PC-9 (cell line): ENCODE measurements at regions not wholly inside any gene's neighbourhood (a gene's known extent, or its start where the extent isn't known, plus 50 kb on each side); places are given as distances from the start of the nearest gene placed in this dataset.

ENCODE experiments used
- BruUV-seq: library from RNA; stranded (reverse); fragments of 400-500 nt; replicated peaks from 2 replicates; lab custom pipeline; 2021; lab: Mats Ljungman, UMichigan
- CTCF ChIA-PET: fragments of 300-600 bp; sonication (Branson Sonifier 250); formaldehyde crosslinking; loops from one replicate; lab custom pipeline; 2022; ENCODE audit warnings: antibody characterized with exemption; lab: Charles Lee
- POLR2A ChIA-PET: fragments of 300-600 bp; sonication (Branson Sonifier 250); formaldehyde crosslinking; loops from one replicate; lab custom pipeline; 2022; ENCODE audit warnings: antibody characterized with exemption; ENCODE audit not compliant: unreplicated experiment; lab: Charles Lee
- DNase-seq, 2 experiments: peaks; one replicate each; pipeline versions ENCODE4 v3.0.0 to v3.0.0-alpha.2; 2015 to 2022; ENCODE audit warnings: mixed read lengths in 1 of 2
- H2AFZ ChIP-seq: fragments of 200-600 bp; sonication (generic); 2 replicates; pipeline ENCODE4 v1.8.1; 2017; ENCODE audit warnings: antibody characterized with exemption
- H3F3A ChIP-seq: fragments of 200-600 bp; sonication (generic); 2 replicates; pipeline ENCODE4 v1.8.1; 2017; ENCODE audit warnings: antibody characterized with exemption, mild to moderate bottlenecking, low read depth; ENCODE audit not compliant: insufficient read depth
- H3K27ac ChIP-seq: fragments of 200-600 bp; sonication (generic); 2 replicates; pipeline ENCODE4 v1.6.1; 2016; ENCODE audit warnings: mixed run types
- H3K27me3 ChIP-seq: fragments of 200-600 bp; sonication (generic); 2 replicates; pipeline ENCODE4 v1.6.1; 2016; ENCODE audit warnings: low read depth, mixed run types; ENCODE audit not compliant: insufficient read depth
- H3K36me3 ChIP-seq: fragments of 200-600 bp; sonication (generic); 2 replicates; pipeline ENCODE4 v1.6.1; 2016; ENCODE audit warnings: low read depth, mixed run types
- H3K4me1 ChIP-seq: fragments of 200-600 bp; sonication (generic); replicated peaks from 2 replicates; pipeline ENCODE4 v1.6.1; 2016; ENCODE audit warnings: mixed run types; ENCODE audit not compliant: insufficient read depth
- H3K4me2 ChIP-seq: fragments of 200-600 bp; sonication (generic); 2 replicates; pipeline ENCODE4 v1.6.1; 2017; ENCODE audit warnings: mixed run types
- H3K4me3 ChIP-seq: fragments of 200-600 bp; sonication (generic); 2 replicates; pipeline ENCODE4 v1.6.1; 2016; ENCODE audit warnings: mixed run types
- H3K79me2 ChIP-seq: fragments of 200-600 bp; sonication (generic); 2 replicates; pipeline ENCODE4 v1.6.1; 2017; ENCODE audit warnings: low read depth, mixed run types
- H3K9me2 ChIP-seq: fragments of 200-600 bp; sonication (generic); 2 replicates; pipeline ENCODE4 v1.8.1; 2017; ENCODE audit warnings: mild to moderate bottlenecking; ENCODE audit not compliant: insufficient read depth
- H3K9me3 ChIP-seq: fragments of 200-600 bp; sonication (generic); 2 replicates; pipeline ENCODE4 v1.8.1; 2016; ENCODE audit warnings: low read depth; ENCODE audit not compliant: insufficient read depth
- H4K20me1 ChIP-seq: fragments of 200-600 bp; sonication (generic); 2 replicates; pipeline ENCODE4 v1.8.1; 2017; ENCODE audit not compliant: insufficient read depth
- EZH2 ChIP-seq: fragments of 200-600 bp; sonication (generic); IDR thresholded peaks from 2 replicates; pipeline ENCODE4 v1.8.0; 2017; ENCODE audit warnings: antibody characterized with exemption, low read depth
- intact Hi-C: fragments of 100-400 bp; cut with micrococcal nuclease; formaldehyde crosslinking; loops from one replicate; pipeline ENCODE4 v1.10.0; 2022; ENCODE audit not compliant: unreplicated experiment
- TF ChIP-seq, protein P1 (sequence below): fragments of 200-600 bp; sonication (generic); conservative IDR thresholded peaks from 2 replicates; pipeline ENCODE4 v1.6.1; 2017; ENCODE audit warnings: mixed run types, antibody characterized with exemption, mild to moderate bottlenecking, moderate library complexity

DNA sequence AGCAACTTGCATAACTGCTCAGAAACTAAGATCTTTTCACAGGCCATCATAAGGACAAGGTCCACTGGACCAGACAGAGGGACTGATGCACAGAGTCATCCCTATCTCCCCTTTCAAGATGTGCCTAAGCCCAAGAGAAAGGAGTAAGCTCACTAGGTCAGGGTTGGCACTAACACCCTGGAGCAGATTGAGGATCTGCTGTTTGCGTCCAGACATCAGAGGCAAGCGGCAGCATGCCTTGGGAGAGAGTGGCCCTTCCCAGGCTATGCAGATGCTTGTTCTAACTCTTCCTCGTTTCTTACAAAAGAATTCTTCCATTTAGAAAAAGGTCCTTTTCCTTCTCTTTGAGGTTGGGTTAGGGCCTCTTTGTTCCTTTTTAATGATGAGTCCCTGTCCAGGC lies 187.2 kb downstream of the KCNA5 start:
- ChIA-PET CTCF (no interaction called here), POLR2A (no interaction called here)
- no TSS peak for BruUV-seq
- H3K9me2 ChIP-seq, result no peaks in the 10 kb centered on the region
- TF ChIP-seq, protein P1, sequence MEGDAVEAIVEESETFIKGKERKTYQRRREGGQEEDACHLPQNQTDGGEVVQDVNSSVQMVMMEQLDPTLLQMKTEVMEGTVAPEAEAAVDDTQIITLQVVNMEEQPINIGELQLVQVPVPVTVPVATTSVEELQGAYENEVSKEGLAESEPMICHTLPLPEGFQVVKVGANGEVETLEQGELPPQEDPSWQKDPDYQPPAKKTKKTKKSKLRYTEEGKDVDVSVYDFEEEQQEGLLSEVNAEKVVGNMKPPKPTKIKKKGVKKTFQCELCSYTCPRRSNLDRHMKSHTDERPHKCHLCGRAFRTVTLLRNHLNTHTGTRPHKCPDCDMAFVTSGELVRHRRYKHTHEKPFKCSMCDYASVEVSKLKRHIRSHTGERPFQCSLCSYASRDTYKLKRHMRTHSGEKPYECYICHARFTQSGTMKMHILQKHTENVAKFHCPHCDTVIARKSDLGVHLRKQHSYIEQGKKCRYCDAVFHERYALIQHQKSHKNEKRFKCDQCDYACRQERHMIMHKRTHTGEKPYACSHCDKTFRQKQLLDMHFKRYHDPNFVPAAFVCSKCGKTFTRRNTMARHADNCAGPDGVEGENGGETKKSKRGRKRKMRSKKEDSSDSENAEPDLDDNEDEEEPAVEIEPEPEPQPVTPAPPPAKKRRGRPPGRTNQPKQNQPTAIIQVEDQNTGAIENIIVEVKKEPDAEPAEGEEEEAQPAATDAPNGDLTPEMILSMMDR, result no peak
- no peak for TF ChIP-seq EZH2
- no peaks in the 10 kb centered on the region for H4K20me1 ChIP-seq
- no peaks in the 10 kb centered on the region for H3F3A ChIP-seq
- DNase-seq, result no peak
- H3K4me1 ChIP-seq, result no peaks in the 10 kb centered on the region
- H3K79me2 ChIP-seq, result no peaks in the 10 kb centered on the region
- intact Hi-C loops, result no loop called here
- H3K4me3 ChIP-seq, result no peak overlapping the region
- H3K4me2 ChIP-seq, result no peak overlapping the region
- H3K9me3 ChIP-seq, result no peaks in the 10 kb centered on the region
- no peaks in the 10 kb centered on the region for H3K36me3 ChIP-seq
- no peak overlapping the region for H2AFZ ChIP-seq
- H3K27ac ChIP-seq, result no peak overlapping the region
- peaks cover 30% of the 10 kb centered on the region for H3K27me3 ChIP-seq

DNA sequence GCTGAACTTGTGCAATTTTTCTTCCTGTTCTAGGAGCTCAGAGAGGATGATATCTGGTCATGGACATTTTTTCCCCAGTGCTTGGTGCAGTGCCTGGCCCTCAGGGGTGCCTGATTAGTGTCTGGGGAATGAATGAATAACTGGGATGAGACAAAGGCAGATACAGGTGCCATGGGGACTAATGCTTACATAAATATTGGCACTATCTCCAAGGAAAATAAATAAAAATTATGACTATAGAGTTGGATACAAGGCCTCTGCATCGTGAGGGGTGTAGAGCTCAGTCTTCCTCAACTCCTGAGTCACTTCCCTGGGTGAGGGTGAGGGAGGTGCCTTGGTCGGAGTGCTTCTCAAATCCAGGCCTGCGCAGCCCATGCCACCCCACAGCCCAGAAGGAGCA lies 188.6 kb downstream of the KCNA5 start:
- H3K4me2 ChIP-seq, result no peak overlapping the region
- H3K4me3 ChIP-seq, result no peak overlapping the region
- H3K9me3 ChIP-seq, result no peaks in the 10 kb centered on the region
- BruUV-seq, result no TSS peak
- no peaks in the 10 kb centered on the region for H4K20me1 ChIP-seq
- no peaks in the 10 kb centered on the region for H3F3A ChIP-seq
- TF ChIP-seq EZH2, result no peak
- H3K27me3 ChIP-seq, result peaks cover 30% of the 10 kb centered on the region
- ChIA-PET POLR2A (no interaction called here), CTCF (interaction anchor here (0.6 kb wide), 1 partner anchor 32 kb away, joined by 5 read pairs; no protein-coding TSS in a partner anchor)
- no peak for DNase-seq
- no peaks in the 10 kb centered on the region for H3K9me2 ChIP-seq
- no peaks in the 10 kb centered on the region for H3K4me1 ChIP-seq
- intact Hi-C loops, result no loop called here
- H3K36me3 ChIP-seq, result no peaks in the 10 kb centered on the region
- no peaks in the 10 kb centered on the region for H3K79me2 ChIP-seq
- no peak overlapping the region for H3K27ac ChIP-seq
- H2AFZ ChIP-seq, result no peak overlapping the region

DNA sequence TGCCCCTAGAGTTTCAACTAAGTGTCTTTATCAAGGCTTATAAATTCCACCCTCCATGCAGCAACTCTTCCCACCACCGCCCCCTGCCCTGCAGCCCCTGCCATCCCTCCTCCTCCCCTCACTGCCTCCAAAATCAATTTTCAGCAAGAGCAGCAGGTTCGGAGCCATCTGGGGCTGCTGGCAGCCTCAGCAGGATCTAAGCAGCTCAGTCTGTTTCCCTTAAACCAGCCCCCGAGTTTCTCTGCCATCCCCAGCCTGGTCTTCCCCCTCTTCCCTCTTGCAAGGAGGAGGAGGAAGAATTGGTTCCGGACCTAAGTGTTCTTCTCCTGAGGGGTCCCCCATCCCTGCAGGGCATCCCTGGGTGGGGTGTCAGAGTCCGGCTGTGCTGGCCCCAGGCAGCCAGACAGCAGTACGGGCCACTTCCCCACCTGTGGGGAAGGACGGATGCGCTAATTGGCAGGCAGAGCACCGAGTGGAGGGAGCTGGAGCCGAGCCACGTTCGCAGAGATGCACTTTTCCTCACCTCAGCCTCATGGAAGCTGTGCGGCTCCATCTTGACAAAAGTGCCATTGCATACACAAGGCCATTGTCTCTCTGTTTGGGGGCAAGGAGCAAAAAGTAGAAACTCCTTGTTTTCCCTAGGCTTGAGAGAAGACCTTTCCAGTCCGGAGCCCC lies 189.3 kb downstream of the KCNA5 start:
- H3K79me2 ChIP-seq, result no peaks in the 10 kb centered on the region
- H3K9me2 ChIP-seq, result no peaks in the 10 kb centered on the region
- H3K9me3 ChIP-seq, result no peaks in the 10 kb centered on the region
- no peak overlapping the region for H3K4me3 ChIP-seq
- H3F3A ChIP-seq, result no peaks in the 10 kb centered on the region
- intact Hi-C loops, result no loop called here
- H3K4me2 ChIP-seq, result no peak overlapping the region
- DNase-seq, result no peak
- no TSS peak for BruUV-seq
- H3K36me3 ChIP-seq, result no peaks in the 10 kb centered on the region
- no peak overlapping the region for H2AFZ ChIP-seq
- CTCF ChIA-PET, result interaction anchor here (0.6 kb wide), 1 partner anchor 33 kb away, joined by 5 read pairs; no protein-coding TSS in a partner anchor
- no peaks in the 10 kb centered on the region for H3K4me1 ChIP-seq
- no peaks in the 10 kb centered on the region for H4K20me1 ChIP-seq
- H3K27me3 ChIP-seq, result peaks cover 30% of the 10 kb centered on the region
- POLR2A ChIA-PET, result no interaction called here
- no peak overlapping the region for H3K27ac ChIP-seq
- TF ChIP-seq, protein P1, result no peak
- TF ChIP-seq EZH2, result no peak
